Ovary (tissue), 7 donors: ENCODE measurements at regions not wholly inside any gene's neighbourhood (a gene's known extent, or its start where the extent isn't known, plus 50 kb on each side); places are given as distances from the start of the nearest gene placed in this dataset.

Experiments
- DNase-seq, 5 donors: peaks; one replicate each; pipeline ENCODE4 v3.0.0-alpha.2; 2019 to 2020
- H3K27ac ChIP-seq, 2 donors: fragments of 200-600 bp; one replicate each; pipeline versions ENCODE4 v1.5.1 to v1.8.0; 2019 to 2022
- H3K27me3 ChIP-seq: fragments of 200-600 bp; one replicate; pipeline ENCODE4 v1.8.0; 2022
- H3K36me3 ChIP-seq: fragments of 200-600 bp; sonication (generic); one replicate; pipeline ENCODE4 v1.5.1; 2019
- H3K4me1 ChIP-seq: one replicate; pipeline ENCODE4 v1.8.1; 2013; ENCODE audit warnings: mild to moderate bottlenecking, moderate library complexity; ENCODE audit not compliant: insufficient read depth
- H3K4me3 ChIP-seq: fragments of 200-600 bp; sonication (generic); one replicate; pipeline ENCODE4 v1.5.1; 2017
- H3K9me3 ChIP-seq, 2 donors: fragments of 200-600 bp in 1 of 2; sonication (generic) in 1 of 2; one replicate each; pipeline versions ENCODE4 v1.5.1 to v1.8.1; 2013 to 2019; ENCODE audit warnings: mild to moderate bottlenecking in 1 of 2, moderate library complexity in 1 of 2
- EP300 ChIP-seq: sonication (generic); formaldehyde crosslinking; IDR thresholded peaks from one replicate; pipeline ENCODE4 v1.6.1; 2017; ENCODE audit warnings: antibody characterized with exemption
- POLR2A ChIP-seq: fragments of 450-650 bp; IDR thresholded peaks from one replicate; pipeline ENCODE4 v1.6.1; 2017; ENCODE audit warnings: antibody characterized with exemption, mild to moderate bottlenecking, moderate library complexity
- WGBS, 3 donors: extraction: QIAGEN DNeasy Blood & Tissue Kit in 1 of 3; methylation state at CpG; one replicate each; pipeline versions ENCODE4 v1.1.5 to v1.1.7; 2013 to 2017; 5-methylcytosine and 5-hydroxymethylcytosine counted together
- intact Hi-C, 4 donors: fragments of 100-400 bp; cut with DNase I; formaldehyde crosslinking; loops; one replicate each; pipeline versions ENCODE4 v1.11.0 to v1.15.1; 2022 to 2023
- TF ChIP-seq, protein P1 (sequence below), 3 donors: fragments of 450-650 bp in 2 of 3; fragments of 200-600 bp in 1 of 3; IDR thresholded peaks; one replicate each; pipeline versions ENCODE4 v1.5.1 to v1.8.0; 2016 to 2022; ENCODE audit warnings: antibody characterized with exemption in 3 of 3, mild to moderate bottlenecking in 1 of 3
- donor health status: DM: no; HTN: no; CAD: no; lungs with moderate emphysema.
- donor health status: DM: no; HTN: no; CAD: no.
- donor health status: Bipolar disorder and iron deficiency.
- donor health status: DM: no; HTN: no; CAD: no.
- donor health status: DM: yes; HTN: yes; CAD: no.

DNA sequence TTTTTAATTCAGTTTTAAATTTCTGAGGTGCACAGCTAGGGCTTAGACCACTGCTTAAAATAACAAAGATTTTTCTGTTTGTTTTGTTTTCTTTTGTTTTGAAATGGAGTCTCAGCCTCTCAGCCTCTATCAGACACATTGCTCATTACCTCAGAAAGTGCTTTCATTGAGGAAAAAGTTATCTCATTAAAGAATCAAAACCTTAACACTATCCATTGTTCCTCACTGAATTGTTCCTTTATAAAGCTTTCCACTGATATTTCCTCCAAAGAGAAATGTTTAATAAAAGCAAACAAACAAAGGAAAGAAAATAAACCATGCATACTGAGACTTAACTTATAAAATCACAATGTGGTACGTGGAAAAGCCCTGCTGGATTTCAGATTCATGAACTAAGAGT lies 63.8 kb downstream of the SIPA1L2 start:
- no peaks in the 10 kb centered on the region for H3K9me3 ChIP-seq
- peaks cover 10% of the 10 kb centered on the region for H3K4me1 ChIP-seq
- intact Hi-C loops = no loop called here
- WGBS, 3 donors = 43 to 97% (median 86%) methylated on average over 1 of the region's 1 CpG
- no peak for DNase-seq
- TF ChIP-seq, protein P1, sequence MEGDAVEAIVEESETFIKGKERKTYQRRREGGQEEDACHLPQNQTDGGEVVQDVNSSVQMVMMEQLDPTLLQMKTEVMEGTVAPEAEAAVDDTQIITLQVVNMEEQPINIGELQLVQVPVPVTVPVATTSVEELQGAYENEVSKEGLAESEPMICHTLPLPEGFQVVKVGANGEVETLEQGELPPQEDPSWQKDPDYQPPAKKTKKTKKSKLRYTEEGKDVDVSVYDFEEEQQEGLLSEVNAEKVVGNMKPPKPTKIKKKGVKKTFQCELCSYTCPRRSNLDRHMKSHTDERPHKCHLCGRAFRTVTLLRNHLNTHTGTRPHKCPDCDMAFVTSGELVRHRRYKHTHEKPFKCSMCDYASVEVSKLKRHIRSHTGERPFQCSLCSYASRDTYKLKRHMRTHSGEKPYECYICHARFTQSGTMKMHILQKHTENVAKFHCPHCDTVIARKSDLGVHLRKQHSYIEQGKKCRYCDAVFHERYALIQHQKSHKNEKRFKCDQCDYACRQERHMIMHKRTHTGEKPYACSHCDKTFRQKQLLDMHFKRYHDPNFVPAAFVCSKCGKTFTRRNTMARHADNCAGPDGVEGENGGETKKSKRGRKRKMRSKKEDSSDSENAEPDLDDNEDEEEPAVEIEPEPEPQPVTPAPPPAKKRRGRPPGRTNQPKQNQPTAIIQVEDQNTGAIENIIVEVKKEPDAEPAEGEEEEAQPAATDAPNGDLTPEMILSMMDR (IDR thresholded peaks at IDR 0.05) = no peak
- no peak for TF ChIP-seq EP300
- no peak for TF ChIP-seq POLR2A
- no peaks in the 10 kb centered on the region for H3K27me3 ChIP-seq
- no peak overlapping the region for H3K4me3 ChIP-seq
- no peaks in the 10 kb centered on the region for H3K36me3 ChIP-seq
- H3K27ac ChIP-seq = no peak overlapping the region

DNA sequence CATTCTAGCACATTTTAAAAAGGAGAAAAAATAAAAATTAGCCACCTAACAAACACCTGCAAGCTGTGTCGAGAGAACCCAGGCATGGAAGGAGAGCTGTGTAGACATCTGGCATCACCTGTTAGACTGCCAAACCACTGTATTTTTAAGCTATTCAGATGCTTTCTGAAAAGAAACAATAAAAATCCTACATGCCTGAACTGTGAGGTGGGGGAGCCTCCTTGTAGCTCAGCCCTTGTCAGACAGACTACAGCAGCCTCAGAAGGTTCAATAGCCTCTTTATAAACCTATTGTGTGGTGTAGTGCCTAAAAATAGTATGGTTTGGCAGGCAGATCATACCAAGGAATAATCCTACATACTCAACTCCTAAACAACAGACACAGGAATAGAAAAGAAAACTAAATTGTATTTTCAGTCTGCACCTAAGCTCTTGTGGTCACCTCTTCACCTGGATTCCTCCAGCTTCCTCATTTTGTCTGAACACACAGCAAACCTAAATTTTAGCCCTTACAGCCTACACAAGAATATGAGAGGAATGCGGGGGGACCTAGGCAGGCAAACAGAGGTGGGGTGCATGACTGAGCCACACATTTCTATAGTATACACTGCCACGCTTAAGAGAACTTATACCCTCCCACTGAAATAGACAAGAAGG lies 67.0 kb downstream of the SIPA1L2 start:
- peaks cover 2% of the 10 kb centered on the region for H3K4me1 ChIP-seq
- no peak overlapping the region for H3K4me3 ChIP-seq
- H3K9me3 ChIP-seq = no peaks in the 10 kb centered on the region
- no peak overlapping the region for H3K27ac ChIP-seq
- WGBS, 3 donors = 72 to 95% (median 94%) methylated on average over 3 of the region's 3 CpGs
- no peak for DNase-seq
- no peaks in the 10 kb centered on the region for H3K27me3 ChIP-seq
- TF ChIP-seq, protein P1 (IDR thresholded peaks at IDR 0.05) = no peak
- no peak for TF ChIP-seq POLR2A
- TF ChIP-seq EP300 = no peak
- no peaks in the 10 kb centered on the region for H3K36me3 ChIP-seq
- intact Hi-C loops = no loop called here

DNA sequence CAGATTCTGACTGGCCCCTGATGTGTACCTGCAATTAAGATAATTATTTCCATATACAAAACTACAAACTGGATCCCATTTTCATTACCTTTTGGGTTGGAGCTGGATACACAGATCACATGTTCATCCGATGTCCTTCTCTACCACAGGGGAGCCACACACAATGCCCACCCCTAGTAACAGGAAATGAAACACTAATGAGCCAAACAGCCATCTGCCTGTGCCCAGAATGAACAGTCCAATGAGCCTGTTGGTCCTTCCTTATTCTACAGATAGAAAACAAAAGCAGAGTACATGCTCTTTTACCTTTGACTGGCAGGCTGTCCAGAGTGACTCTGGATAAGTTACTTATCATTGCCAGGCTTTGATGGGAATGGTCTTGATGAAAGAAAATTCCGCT lies 68.6 kb downstream of the SIPA1L2 start:
- no peak for DNase-seq
- no peaks in the 10 kb centered on the region for H3K9me3 ChIP-seq
- H3K4me1 ChIP-seq = peaks cover under 1% of the 10 kb centered on the region
- H3K27me3 ChIP-seq = no peaks in the 10 kb centered on the region
- H3K36me3 ChIP-seq = no peaks in the 10 kb centered on the region
- no peak for TF ChIP-seq EP300
- no peak for TF ChIP-seq POLR2A
- TF ChIP-seq, protein P1 (IDR thresholded peaks at IDR 0.05) = no peak
- H3K4me3 ChIP-seq = no peak overlapping the region
- WGBS, 3 donors = 67 to 96% (median 96%) methylated on average over 2 of the region's 2 CpGs
- no peak overlapping the region for H3K27ac ChIP-seq
- intact Hi-C loops = no loop called here

DNA sequence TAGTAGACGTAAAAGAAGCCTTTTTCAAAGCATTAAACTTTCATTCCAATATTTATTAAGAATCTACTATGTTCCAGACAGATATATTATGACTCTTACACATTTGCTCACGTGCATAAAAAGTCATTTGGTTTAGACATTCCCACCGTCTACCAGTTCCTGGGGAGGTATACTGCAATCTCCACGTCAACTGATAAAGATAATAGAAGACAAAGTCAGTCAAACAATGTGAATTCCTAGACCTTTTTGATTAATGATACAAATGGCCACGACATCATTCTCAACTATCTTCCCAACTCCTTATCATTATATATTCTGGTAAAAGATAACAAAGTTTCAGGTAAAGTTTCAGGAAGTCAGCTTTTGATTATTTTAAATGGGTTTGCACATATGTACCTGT lies 69.0 kb downstream of the SIPA1L2 start:
- Histone ChIP-seq H3K36me3 (no peaks in the 10 kb centered on the region), H3K27me3 (no peaks in the 10 kb centered on the region), H3K4me3 (no peak overlapping the region), H3K9me3 (no peaks in the 10 kb centered on the region), H3K4me1 (peaks cover 2% of the 10 kb centered on the region), H3K27ac (no peak overlapping the region)
- no peak for DNase-seq
- no peak for TF ChIP-seq EP300
- no peak for TF ChIP-seq POLR2A
- TF ChIP-seq, protein P1 (IDR thresholded peaks at IDR 0.05) = no peak
- intact Hi-C loops = no loop called here
- WGBS, 3 donors = 96 to 97% (median 96%) methylated on average over 5 of the region's 5 CpGs
